ENCODE measurements at regions not wholly inside any gene's neighbourhood (a gene's known extent, or its start where the extent isn't known, plus 50 kb on each side); places are given as distances from the start of the nearest gene placed in this dataset.

DNA sequence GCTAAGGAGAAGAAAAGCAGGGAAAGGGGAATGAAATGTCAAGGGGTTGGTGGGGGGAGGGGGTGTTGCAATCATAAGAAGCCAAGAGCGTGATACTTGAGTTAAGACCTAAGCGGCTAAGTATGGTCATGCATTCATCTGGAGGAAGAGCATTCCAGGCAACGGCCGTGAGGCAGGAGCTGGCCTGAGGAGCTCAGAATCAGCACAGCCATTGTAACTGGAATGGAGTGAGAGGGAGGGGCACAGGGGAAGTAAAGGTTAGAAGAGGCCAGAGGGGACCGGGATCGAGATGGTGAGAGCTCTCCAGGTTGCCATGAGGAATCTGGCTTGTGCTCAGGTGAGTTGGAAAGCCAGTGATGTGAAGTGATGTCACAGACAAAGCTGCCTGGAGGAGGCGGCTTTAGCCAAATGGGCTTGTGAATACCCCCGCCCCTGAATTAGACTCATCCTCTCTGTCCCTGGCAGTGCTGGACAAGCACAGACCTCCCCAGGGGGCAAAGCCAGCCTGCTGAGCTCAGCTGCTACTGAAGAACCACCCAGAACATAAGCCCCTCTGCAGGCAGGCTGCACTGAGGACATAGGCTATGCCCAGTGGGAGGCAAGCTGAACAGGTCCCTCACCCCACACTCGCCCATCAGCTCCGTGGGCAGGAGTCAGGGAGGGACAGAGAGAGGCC lies 61.1 kb upstream of the LAPTM5 start:
- FAIRE-seq: no peak
- no peaks in the 10 kb centered on the region for H4K20me1 ChIP-seq (ENCODE audit: control insufficient read depth, insufficient read depth)
- DNase-seq (ENCODE audit: low read depth, low spot score): no peak
- H2AFZ ChIP-seq (ENCODE audit: control insufficient read depth, low read depth, low read length): no peak overlapping the region
- H3K36me3 ChIP-seq (ENCODE audit: control insufficient read depth in 2 of 2, insufficient read depth in 2 of 2, low read length in 1 of 2): no peaks in the 10 kb centered on the region
- no peak overlapping the region for H3K4me3 ChIP-seq
- no TSS peak for BruUV-seq (replicated peaks)
- SMC1A ChIA-PET (ENCODE audit: uncharacterized antibody, unreplicated experiment): no interaction called here
- peaks cover 10 to 15% of the 10 kb centered on the region in 2 experiments for H3K27me3 ChIP-seq (replicated peaks in 1 of 2; ENCODE audit: control insufficient read depth in 2 of 2, insufficient read depth in 2 of 2, low read length in 1 of 2)
- RAD21 ChIA-PET (ENCODE audit: unreplicated experiment): no interaction called here
- no peak overlapping the region for H3K27ac ChIP-seq (ENCODE audit: control insufficient read depth, insufficient read depth)
- H3K4me1 ChIP-seq (ENCODE audit: control insufficient read depth, insufficient read depth, low read length): no peaks in the 10 kb centered on the region
- no peaks in the 10 kb centered on the region for H3K9me3 ChIP-seq (replicated peaks; ENCODE audit: control insufficient read depth, insufficient read depth, low read length)
- POLR2A ChIA-PET: no interaction called here
- H3K4me2 ChIP-seq (ENCODE audit: control insufficient read depth, insufficient read depth): no peak overlapping the region
- TF ChIP-seq CBX3 (IDR thresholded peaks at IDR 0.05; ENCODE audit: borderline replicate concordance, low read depth): no peak
- TF ChIP-seq PBX3 (IDR thresholded peaks at IDR 0.05; ENCODE audit: insufficient replicate concordance, low read depth, low read length): no peak
- TF ChIP-seq, protein P1, sequence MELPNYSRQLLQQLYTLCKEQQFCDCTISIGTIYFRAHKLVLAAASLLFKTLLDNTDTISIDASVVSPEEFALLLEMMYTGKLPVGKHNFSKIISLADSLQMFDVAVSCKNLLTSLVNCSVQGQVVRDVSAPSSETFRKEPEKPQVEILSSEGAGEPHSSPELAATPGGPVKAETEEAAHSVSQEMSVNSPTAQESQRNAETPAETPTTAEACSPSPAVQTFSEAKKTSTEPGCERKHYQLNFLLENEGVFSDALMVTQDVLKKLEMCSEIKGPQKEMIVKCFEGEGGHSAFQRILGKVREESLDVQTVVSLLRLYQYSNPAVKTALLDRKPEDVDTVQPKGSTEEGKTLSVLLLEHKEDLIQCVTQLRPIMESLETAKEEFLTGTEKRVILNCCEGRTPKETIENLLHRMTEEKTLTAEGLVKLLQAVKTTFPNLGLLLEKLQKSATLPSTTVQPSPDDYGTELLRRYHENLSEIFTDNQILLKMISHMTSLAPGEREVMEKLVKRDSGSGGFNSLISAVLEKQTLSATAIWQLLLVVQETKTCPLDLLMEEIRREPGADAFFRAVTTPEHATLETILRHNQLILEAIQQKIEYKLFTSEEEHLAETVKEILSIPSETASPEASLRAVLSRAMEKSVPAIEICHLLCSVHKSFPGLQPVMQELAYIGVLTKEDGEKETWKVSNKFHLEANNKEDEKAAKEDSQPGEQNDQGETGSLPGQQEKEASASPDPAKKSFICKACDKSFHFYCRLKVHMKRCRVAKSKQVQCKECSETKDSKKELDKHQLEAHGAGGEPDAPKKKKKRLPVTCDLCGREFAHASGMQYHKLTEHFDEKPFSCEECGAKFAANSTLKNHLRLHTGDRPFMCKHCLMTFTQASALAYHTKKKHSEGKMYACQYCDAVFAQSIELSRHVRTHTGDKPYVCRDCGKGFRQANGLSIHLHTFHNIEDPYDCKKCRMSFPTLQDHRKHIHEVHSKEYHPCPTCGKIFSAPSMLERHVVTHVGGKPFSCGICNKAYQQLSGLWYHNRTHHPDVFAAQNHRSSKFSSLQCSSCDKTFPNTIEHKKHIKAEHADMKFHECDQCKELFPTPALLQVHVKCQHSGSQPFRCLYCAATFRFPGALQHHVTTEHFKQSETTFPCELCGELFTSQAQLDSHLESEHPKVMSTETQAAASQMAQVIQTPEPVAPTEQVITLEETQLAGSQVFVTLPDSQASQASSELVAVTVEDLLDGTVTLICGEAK (IDR thresholded peaks at IDR 0.05; ENCODE audit: borderline replicate concordance): no peak
- TF ChIP-seq SIN3A (IDR thresholded peaks at IDR 0.05; ENCODE audit: low read depth, low read length): no peak
- TF ChIP-seq, protein P2, sequence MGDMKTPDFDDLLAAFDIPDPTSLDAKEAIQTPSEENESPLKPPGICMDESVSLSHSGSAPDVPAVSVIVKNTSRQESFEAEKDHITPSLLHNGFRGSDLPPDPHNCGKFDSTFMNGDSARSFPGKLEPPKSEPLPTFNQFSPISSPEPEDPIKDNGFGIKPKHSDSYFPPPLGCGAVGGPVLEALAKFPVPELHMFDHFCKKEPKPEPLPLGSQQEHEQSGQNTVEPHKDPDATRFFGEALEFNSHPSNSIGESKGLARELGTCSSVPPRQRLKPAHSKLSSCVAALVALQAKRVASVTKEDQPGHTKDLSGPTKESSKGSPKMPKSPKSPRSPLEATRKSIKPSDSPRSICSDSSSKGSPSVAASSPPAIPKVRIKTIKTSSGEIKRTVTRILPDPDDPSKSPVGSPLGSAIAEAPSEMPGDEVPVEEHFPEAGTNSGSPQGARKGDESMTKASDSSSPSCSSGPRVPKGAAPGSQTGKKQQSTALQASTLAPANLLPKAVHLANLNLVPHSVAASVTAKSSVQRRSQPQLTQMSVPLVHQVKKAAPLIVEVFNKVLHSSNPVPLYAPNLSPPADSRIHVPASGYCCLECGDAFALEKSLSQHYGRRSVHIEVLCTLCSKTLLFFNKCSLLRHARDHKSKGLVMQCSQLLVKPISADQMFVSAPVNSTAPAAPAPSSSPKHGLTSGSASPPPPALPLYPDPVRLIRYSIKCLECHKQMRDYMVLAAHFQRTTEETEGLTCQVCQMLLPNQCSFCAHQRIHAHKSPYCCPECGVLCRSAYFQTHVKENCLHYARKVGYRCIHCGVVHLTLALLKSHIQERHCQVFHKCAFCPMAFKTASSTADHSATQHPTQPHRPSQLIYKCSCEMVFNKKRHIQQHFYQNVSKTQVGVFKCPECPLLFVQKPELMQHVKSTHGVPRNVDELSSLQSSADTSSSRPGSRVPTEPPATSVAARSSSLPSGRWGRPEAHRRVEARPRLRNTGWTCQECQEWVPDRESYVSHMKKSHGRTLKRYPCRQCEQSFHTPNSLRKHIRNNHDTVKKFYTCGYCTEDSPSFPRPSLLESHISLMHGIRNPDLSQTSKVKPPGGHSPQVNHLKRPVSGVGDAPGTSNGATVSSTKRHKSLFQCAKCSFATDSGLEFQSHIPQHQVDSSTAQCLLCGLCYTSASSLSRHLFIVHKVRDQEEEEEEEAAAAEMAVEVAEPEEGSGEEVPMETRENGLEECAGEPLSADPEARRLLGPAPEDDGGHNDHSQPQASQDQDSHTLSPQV (IDR thresholded peaks at IDR 0.05): no peak
- no peak for TF ChIP-seq EED (IDR thresholded peaks at IDR 0.05; ENCODE audit: low read depth)
- TF ChIP-seq TBL1XR1 (IDR thresholded peaks at IDR 0.05; ENCODE audit: low read depth, low read length): no peak
- no peak for TF ChIP-seq ESRRA (IDR thresholded peaks at IDR 0.05; ENCODE audit: low read length)
- TF ChIP-seq ATF3 (IDR thresholded peaks at IDR 0.05; ENCODE audit: borderline replicate concordance, extremely low read depth, low read depth, low read length): no peak
- no peak for ATAC-seq
- intact Hi-C loops (cut with micrococcal nuclease; ENCODE audit: unreplicated experiment): no loop called here
- no peak overlapping the region for H3K9ac ChIP-seq (ENCODE audit: control insufficient read depth, insufficient read depth, low read length)
- CTCF ChIA-PET: interaction anchor here (0.6 to 1.4 kb wide), 3 partner anchors 13 to 383 kb away, joined by 3 to 4 read pairs (median 3); no protein-coding TSS in a partner anchor
- H3K79me2 ChIP-seq (ENCODE audit: control insufficient read depth, insufficient read depth, low read length): no peaks in the 10 kb centered on the region
- in situ Hi-C loops (cut with MboI): no loop called here
- WGBS (ENCODE audit: insufficient coverage, insufficient replicate concordance, low lambda C conversion rate, missing lambda C conversion rate): 19% methylated on average over 10 of the region's 10 CpGs

All from GM12878 (cell line).